Suprapubic skin (tissue), 4 donors: ENCODE measurements at regions not wholly inside any gene's neighbourhood (a gene's known extent, or its start where the extent isn't known, plus 50 kb on each side); places are given as distances from the start of the nearest gene placed in this dataset.

Experiments
- DNase-seq, 2 donors: peaks; one replicate each; pipeline ENCODE4 v3.0.0-alpha.2; 2019; ENCODE audit warnings: low spot score in 2 of 2
- H3K27ac ChIP-seq: fragments of 200-600 bp; sonication (generic); one replicate; pipeline ENCODE4 v1.5.1; 2019
- H3K27me3 ChIP-seq: fragments of 200-600 bp; sonication (generic); one replicate; pipeline ENCODE4 v1.5.1; 2019
- H3K36me3 ChIP-seq: fragments of 200-600 bp; sonication (generic); one replicate; pipeline ENCODE4 v1.5.1; 2019
- H3K4me1 ChIP-seq: fragments of 200-600 bp; sonication (generic); one replicate; pipeline ENCODE4 v1.5.1; 2019
- H3K4me3 ChIP-seq: fragments of 200-600 bp; sonication (generic); one replicate; pipeline ENCODE4 v1.5.1; 2019; ENCODE audit warnings: mild to moderate bottlenecking
- H3K9me3 ChIP-seq: fragments of 200-600 bp; sonication (generic); one replicate; pipeline ENCODE4 v1.5.1; 2019
- EP300 ChIP-seq: sonication (generic); formaldehyde crosslinking; IDR thresholded peaks from one replicate; pipeline ENCODE4 v1.6.1; 2017; ENCODE audit warnings: antibody characterized with exemption
- POLR2A ChIP-seq, 2 donors: fragments of 450-650 bp; IDR thresholded peaks; one replicate each; pipeline ENCODE4 v1.6.1; 2017; ENCODE audit warnings: antibody characterized with exemption in 2 of 2, mild to moderate bottlenecking in 2 of 2, moderate library complexity in 2 of 2
- POLR2AphosphoS5 ChIP-seq, 3 donors: sonication (generic); formaldehyde crosslinking; IDR thresholded peaks; one replicate each; pipeline ENCODE4 v1.6.1; 2017; ENCODE audit warnings: antibody characterized with exemption in 3 of 3
- WGBS: methylation state at CpG from one replicate; pipeline ENCODE4 v1.1.5; 2018; 5-methylcytosine and 5-hydroxymethylcytosine counted together
- TF ChIP-seq, protein P1 (sequence below), 2 donors: fragments of 200-600 bp in 1 of 2; fragments of 450-650 bp in 1 of 2; sonication (generic) in 1 of 2; IDR thresholded peaks; one replicate each; pipeline ENCODE4 v1.5.1; 2016 to 2019; ENCODE audit warnings: antibody characterized with exemption in 2 of 2, mild to moderate bottlenecking in 1 of 2, moderate library complexity in 1 of 2

DNA sequence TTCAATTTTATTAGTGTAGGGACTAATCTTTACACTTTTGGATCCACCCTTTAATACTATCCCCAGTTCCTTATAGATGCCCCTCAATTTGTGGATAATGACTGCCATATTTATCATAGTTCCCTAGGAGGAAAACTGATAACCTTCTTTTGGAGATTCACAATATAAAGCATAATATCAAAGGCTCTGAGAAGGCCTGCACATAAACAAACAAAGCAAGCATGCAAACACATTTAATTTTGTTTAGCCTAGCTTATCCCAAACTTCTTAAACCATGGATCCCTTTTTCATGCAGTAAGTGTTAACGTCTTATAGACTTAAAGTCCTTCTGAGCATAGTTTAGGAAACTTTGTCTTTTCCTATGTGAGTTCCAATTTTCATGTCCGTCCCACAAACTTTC is 290.4 kb upstream of the TBX3 start:
- 67% methylated on average over 2 of the region's 2 CpGs for WGBS
- TF ChIP-seq EP300 = no peak
- no peak for TF ChIP-seq POLR2A (IDR thresholded peaks at IDR 0.05)
- TF ChIP-seq, protein P1, sequence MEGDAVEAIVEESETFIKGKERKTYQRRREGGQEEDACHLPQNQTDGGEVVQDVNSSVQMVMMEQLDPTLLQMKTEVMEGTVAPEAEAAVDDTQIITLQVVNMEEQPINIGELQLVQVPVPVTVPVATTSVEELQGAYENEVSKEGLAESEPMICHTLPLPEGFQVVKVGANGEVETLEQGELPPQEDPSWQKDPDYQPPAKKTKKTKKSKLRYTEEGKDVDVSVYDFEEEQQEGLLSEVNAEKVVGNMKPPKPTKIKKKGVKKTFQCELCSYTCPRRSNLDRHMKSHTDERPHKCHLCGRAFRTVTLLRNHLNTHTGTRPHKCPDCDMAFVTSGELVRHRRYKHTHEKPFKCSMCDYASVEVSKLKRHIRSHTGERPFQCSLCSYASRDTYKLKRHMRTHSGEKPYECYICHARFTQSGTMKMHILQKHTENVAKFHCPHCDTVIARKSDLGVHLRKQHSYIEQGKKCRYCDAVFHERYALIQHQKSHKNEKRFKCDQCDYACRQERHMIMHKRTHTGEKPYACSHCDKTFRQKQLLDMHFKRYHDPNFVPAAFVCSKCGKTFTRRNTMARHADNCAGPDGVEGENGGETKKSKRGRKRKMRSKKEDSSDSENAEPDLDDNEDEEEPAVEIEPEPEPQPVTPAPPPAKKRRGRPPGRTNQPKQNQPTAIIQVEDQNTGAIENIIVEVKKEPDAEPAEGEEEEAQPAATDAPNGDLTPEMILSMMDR (IDR thresholded peaks at IDR 0.05) = no peak
- TF ChIP-seq POLR2AphosphoS5 (IDR thresholded peaks at IDR 0.05) = no peak
- Histone ChIP-seq H3K4me1 (no peaks in the 10 kb centered on the region), H3K27ac (no peak overlapping the region), H3K36me3 (no peaks in the 10 kb centered on the region), H3K27me3 (no peaks in the 10 kb centered on the region), H3K4me3 (no peak overlapping the region), H3K9me3 (no peaks in the 10 kb centered on the region)
- no peak for DNase-seq

DNA sequence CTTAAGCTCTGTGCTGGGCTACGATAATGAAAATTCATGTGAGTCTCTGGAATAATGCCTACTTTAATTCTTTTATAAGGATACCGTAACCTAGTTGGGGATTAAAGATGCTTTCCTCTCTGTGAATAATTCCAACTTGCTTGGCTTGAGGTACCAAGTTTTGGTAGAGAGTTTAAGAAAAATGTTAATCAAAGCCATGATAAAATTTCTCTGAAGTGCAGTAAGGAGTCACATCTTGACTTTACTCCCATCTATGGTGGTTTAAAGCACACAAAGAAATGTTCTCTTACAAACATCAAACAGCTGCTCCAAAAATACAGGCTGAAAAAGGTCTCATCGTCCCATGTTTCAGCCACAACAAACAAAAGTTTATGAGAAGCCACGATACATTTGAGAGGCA is 284.8 kb upstream of the TBX3 start:
- H3K27me3 ChIP-seq = no peaks in the 10 kb centered on the region
- 82% methylated on average over 4 of the region's 4 CpGs for WGBS
- H3K27ac ChIP-seq = no peak overlapping the region
- DNase-seq = no peak
- no peaks in the 10 kb centered on the region for H3K9me3 ChIP-seq
- H3K4me1 ChIP-seq = no peaks in the 10 kb centered on the region
- H3K4me3 ChIP-seq = no peak overlapping the region
- no peak for TF ChIP-seq POLR2AphosphoS5 (IDR thresholded peaks at IDR 0.05)
- TF ChIP-seq EP300 = no peak
- no peak for TF ChIP-seq POLR2A (IDR thresholded peaks at IDR 0.05)
- TF ChIP-seq, protein P1 (IDR thresholded peaks at IDR 0.05) = no peak
- H3K36me3 ChIP-seq = no peaks in the 10 kb centered on the region

DNA sequence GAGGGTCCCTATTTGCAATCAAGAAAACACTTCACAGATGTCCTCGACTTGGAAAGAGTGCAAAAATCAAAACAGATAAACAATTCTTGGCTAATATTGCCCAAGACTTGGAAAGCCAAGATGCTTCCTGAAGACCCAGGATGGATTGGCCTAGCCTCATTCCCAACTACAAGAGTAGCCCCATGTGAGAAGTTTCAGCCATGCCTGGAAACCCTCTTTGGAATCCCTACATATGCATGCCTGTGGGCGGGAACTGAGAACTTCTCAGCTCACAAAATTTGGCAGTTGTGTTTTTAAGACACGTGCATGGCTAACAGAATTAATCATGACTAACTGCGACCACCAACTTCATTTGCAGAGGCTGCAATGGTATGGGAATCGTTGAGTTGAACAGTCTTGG is 283.2 kb upstream of the TBX3 start:
- H3K4me1 ChIP-seq = no peaks in the 10 kb centered on the region
- H3K27me3 ChIP-seq = no peaks in the 10 kb centered on the region
- no peak overlapping the region for H3K27ac ChIP-seq
- no peak for DNase-seq
- 63% methylated on average over 5 of the region's 5 CpGs for WGBS
- H3K36me3 ChIP-seq = no peaks in the 10 kb centered on the region
- no peak overlapping the region for H3K4me3 ChIP-seq
- TF ChIP-seq POLR2AphosphoS5 (IDR thresholded peaks at IDR 0.05) (no peak), POLR2A (IDR thresholded peaks at IDR 0.05) (no peak), EP300 (no peak)
- TF ChIP-seq, protein P1 (IDR thresholded peaks at IDR 0.05) = no peak
- H3K9me3 ChIP-seq = no peaks in the 10 kb centered on the region

DNA sequence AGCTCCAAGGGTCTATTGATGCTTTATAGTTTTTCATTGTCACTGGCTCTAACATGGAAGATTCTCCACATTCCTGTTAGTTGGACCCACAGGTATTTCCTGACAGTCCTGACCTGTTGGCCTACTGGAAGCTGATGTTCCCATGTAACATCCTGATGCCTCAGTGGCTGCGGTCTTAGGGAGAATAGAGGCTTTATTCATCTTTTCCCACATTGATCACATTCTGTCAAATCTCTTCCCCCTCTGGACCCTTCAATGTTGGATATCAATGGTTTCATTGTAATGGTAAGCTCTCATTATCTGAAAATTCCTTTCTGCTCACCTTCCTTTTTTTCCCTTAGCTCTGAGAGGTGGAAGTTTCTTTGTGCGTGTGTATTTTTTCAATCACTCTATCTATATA is 280.9 kb upstream of the TBX3 start:
- 86% methylated on average over 2 of the region's 2 CpGs for WGBS
- Histone ChIP-seq H3K36me3 (no peaks in the 10 kb centered on the region), H3K27ac (no peak overlapping the region), H3K4me1 (no peaks in the 10 kb centered on the region), H3K27me3 (no peaks in the 10 kb centered on the region), H3K9me3 (no peaks in the 10 kb centered on the region), H3K4me3 (no peak overlapping the region)
- no peak for DNase-seq
- TF ChIP-seq POLR2AphosphoS5 (IDR thresholded peaks at IDR 0.05) = no peak

DNA sequence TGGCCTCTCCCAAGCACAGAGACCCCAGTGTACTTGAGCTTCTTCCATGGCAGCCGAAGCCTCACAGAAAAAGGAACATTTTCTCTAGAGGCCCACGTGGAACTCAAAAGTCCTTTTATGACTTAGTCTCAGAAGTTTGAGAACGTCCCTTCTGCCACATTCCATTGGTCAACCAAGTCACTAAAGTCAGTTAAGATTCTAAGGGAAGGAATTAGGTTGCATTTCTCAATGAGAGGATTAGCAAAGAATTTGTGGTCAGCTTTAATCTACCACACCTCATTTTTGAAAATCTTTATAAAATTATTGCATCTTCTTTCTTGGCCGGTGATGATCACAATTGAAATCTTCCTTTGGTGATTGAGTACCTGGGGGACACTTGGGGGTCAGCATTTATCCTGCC is 279.9 kb upstream of the TBX3 start:
- Histone ChIP-seq H3K4me3 (no peak overlapping the region), H3K9me3 (no peaks in the 10 kb centered on the region), H3K4me1 (no peaks in the 10 kb centered on the region), H3K27me3 (no peaks in the 10 kb centered on the region), H3K36me3 (no peaks in the 10 kb centered on the region), H3K27ac (no peak overlapping the region)
- no peak for DNase-seq
- TF ChIP-seq, protein P1 (IDR thresholded peaks at IDR 0.05) = no peak
- TF ChIP-seq POLR2A (IDR thresholded peaks at IDR 0.05) = no peak
- no peak for TF ChIP-seq EP300
- no peak for TF ChIP-seq POLR2AphosphoS5 (IDR thresholded peaks at IDR 0.05)
- WGBS = 94% methylated on average over 4 of the region's 4 CpGs

DNA sequence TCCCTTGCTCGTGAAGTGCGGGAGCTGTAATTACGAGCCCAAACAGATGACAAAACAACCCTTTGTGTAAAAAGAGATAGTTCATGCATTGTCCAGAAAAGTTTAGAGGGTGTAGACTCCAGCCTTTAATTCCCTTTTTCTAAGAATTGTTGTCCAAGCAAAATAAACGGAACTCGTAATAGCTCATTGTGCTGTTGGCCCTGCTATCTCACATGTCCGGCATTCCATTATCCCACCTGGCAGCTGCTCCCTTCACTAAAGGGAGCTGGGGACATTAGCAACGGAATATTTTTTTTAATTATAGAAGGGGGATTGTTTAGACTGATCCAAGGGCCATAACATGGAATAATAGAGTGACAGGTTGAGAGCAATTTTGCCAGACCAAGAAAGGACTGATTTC is 277.5 kb upstream of the TBX3 start:
- Histone ChIP-seq H3K27ac (no peak overlapping the region), H3K36me3 (no peaks in the 10 kb centered on the region), H3K4me3 (no peak overlapping the region), H3K27me3 (no peaks in the 10 kb centered on the region), H3K4me1 (no peaks in the 10 kb centered on the region), H3K9me3 (no peaks in the 10 kb centered on the region)
- no peak for DNase-seq
- TF ChIP-seq POLR2A (IDR thresholded peaks at IDR 0.05) (no peak), POLR2AphosphoS5 (IDR thresholded peaks at IDR 0.05) (no peak)
- TF ChIP-seq, protein P1 (IDR thresholded peaks at IDR 0.05) = no peak
- 80% methylated on average over 7 of the region's 7 CpGs for WGBS
